Stimulated activated CD4-positive, alpha-beta T cell treated with anti-CD3 and anti-CD28 coated beads, Interleukin-4, amount 100 ng/mL, for 48 hours (primary cell): ENCODE measurements at regions not wholly inside any gene's neighbourhood (a gene's known extent, or its start where the extent isn't known, plus 50 kb on each side); places are given as distances from the start of the nearest gene placed in this dataset.
"Not testable (repeated sequence)": the region's sequence is repeated elsewhere in the genome, so short reads cannot be mapped to it uniquely, and the experiment has no call there.

Source experiments
- DNase-seq, 2 donors: peaks; one replicate each; pipeline ENCODE4 v3.0.0-alpha.2; 2020; ENCODE audit warnings: low read depth in 2 of 2

DNA sequence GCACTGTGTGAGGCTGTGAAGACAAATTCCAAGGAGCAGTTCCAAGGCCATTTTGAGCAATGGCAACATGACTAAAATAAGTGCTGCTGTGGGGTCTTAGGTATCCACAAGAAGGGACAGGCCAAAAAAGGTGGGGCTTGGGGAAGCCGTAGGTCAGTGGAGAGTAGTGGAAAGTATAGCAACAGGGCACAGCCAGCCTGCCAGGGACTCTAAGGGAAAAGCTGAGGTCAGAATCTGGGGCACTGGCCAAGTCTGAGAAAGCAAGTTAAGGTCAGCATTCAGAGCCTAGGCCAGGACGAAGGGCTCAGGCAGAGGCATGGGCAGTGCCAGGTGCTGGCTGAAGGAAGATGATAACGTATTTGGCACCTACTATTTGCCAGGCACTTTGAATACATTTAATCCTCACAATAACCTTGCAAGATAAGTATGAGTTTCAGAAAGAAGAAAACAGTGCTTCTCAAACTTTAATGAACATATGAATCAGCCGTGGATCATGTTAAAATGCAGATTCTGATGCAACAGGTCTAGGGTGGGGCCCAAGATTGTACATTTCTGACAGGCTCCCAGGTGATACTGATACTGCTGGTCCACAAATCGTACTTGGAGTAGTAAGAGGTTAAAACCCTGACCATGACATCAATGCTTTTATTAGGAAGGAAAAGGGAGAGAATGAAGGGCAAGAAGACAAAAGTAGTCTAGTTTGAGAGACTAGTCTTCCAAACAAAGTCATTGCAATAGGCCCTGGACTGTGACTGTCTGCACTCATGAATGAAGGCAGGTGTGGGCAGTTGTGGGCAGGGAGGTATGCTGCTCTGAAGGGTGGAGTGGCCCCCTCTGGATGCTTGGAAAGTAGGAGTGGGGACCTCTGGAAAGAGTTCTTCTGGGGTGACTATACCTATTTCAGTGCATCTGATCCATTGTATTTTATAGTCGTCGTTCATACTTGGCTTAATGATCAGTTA is 106.3 kb upstream of the ANKRD28 start:
- no peak for DNase-seq

- no peak for DNase-seq
Measured at GRCh38 chr3:15905041-15905440, 107.3 kb upstream of the ANKRD28 start.

DNA sequence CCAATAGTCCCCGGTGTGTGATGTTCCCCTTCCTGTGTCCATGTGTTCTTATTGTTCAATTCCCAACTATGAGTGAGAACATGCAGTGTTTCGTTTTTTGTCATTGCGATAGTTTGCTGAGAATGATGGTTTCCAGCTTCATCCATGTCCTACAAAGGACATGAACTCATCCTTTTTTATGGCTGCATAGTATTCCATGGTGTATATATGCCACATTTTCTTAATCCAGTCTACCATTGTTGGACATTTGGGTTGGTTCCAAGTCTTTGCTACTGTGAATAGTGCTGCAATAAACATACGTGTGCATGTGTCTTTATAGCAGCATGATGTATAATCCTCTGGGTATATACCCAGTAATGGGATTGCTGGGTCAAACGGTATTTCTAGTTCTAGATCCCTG is 109.6 kb upstream of the ANKRD28 start:
- not testable (repeated sequence) for DNase-seq

DNA sequence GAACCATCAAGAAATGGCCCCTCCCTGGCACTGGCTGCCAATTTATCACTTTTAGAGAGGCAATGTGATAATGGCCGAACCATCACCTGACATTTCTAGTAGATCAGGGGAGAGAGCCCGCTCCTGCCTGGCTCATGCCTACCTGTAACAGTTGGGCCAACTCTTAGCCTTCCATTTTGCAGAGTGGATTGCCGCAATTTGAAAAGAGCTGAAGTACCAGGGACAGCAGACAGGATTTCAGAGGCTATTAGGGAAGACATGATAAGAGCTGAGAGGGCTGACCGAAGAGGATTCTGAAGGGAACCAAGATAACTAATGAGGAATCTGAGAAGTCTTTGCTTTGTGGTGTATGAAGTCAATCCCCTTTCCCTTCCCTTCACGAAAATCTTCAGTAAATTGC is 121.2 kb upstream of the ANKRD28 start:
- DNase-seq: no peak

- no peak for DNase-seq
Measured at GRCh38 chr3:15919971-15920370, 122.2 kb upstream of the ANKRD28 start.

DNA sequence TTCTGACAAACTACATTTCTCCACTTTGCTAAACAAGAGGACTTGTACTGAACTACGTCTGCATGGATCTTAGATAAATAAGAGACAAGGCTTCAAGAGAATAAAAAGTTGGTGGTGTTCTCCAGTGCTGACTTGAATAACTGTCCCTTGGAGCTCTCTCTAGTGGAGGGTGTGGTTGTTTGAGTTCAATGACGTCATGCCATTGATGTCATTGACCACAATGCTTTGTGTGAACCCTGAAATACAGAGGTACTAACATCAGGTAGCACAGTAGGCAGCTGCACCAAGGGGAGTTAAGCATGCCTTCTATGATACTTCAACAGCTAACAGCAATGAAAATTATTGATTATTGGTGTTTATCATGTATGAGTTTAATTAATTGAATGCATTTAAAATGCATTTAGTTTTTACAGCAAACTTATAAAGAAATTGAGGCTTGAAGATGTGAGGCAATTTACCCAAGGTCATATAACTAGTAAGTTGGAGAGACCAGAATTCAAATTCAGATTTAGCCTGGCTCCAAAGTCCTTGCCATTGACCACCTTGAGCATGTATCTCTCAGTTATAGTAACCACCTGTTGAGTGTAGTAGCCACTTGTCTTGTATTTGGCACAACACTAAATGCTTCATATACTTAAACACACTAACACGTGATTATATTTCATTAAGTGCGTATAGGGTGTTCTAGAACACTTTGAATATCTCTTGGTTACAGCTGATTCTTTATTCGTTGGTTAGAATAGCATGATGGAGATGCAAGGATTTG is 126.0 kb upstream of the ANKRD28 start:
- DNase-seq: no peak

GRCh38 chr3:15924914-15925313 is 127.1 kb upstream of the ANKRD28 start:
- DNase-seq: no peak

GRCh38 chr3:15926871-15927270 is 129.1 kb upstream of the ANKRD28 start:
- DNase-seq: no peak

GRCh38 chr3:15927969-15928368 is 130.2 kb upstream of the ANKRD28 start:
- no peak for DNase-seq

GRCh38 chr3:15929944-15930571 is 132.3 kb upstream of the ANKRD28 start:
- no peak for DNase-seq

DNA sequence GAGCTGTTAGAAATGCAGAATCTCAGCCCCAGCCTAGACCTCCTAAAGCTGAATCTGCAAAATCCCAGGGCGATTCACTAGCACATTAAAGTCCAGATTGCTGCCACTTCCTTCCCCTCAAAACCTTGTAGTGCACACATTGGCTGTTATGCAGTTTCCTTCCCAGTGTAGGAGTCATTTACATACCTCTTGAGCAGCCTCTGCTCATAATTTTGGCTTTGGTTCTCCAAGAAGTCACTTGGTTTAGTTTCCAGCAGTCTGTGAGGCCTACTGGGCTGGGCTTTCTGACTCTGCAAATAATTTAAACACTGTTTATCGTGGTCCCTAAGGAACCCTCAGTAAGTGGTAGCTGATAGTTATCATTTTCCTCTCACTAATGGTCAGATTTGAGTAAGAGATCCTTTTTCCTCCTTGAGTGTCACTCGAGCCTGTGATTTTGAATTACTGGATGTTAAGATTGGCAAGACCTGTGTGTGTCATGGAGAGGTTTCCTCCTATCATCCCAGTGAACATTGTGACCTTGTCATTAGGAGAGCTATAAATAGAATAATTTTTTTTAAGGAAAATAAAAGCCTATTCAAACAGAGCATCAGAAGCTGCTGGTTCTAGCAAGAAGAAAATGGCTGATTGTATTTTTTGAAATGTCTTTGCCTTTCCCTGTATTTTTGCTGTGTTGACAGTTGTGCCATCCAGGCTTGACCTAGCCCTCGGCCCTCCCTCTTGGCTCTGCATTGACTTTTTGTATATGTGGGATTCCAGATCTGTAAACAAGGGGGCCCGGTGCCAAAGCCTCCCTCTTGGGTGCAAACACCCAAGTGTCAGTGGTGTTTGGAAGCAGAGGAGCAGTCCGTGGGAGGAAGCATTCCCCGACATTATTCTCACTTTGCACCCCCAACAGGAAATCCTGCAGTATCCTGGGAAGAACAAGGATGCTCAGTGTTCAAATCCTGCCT is 134.8 kb upstream of the ANKRD28 start:
- no peak for DNase-seq

DNA sequence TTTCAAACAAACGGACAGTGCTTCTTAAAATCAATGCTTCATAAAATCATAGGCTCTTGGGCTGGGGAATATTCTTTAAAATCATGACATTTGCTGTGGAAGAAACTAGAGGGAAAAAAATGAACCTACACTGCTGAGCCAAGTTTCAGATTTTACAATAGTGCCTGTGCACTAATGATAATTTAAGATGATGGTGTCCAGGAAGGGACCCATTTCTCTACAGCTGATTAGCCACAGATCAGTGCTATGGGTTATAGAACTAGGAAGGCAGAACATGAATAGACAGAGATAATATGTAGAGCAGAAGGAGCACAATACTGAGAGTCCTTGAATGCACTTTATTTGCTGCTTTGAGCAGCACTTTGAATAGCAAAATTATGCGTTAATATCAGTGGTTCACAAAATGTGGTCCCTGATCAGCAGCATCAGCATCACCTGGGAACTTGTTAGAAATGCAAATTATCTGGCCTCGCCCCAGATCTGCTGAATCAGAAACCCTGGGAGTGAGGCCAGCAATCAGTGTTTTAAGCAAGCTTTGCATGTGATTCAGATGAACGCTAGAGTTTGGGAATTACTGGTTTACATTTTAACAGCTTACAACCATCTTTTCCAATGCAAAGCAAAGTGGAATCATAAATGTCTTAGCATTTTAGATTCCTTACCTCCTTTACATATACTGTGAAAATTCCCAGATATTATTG is 135.8 kb upstream of the ANKRD28 start:
- no peak for DNase-seq

GRCh38 chr3:15934389-15935195 is 136.8 kb upstream of the ANKRD28 start:
- DNase-seq: no peak

GRCh38 chr3:15936312-15936711 is 138.5 kb upstream of the ANKRD28 start:
- DNase-seq: no peak

DNA sequence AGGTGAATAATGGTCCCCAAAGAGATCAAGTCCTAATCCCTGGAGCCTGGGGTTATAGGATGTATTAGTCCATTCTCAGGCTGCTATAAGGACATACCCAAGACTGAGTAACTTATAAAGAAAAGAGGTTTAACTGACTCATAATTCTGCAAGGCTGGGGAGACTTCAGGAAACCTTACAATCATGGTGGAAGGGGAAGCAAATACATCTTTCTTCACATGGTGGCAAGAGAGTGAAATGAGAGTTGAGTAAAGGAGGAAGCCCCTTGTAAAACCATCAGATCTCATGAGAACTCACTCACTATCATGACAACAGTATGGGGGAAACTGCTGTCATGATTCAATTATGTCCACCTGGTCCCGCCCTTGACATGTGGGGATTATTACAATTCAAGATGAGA is 142.9 kb upstream of the ANKRD28 start:
- DNase-seq: no peak

- not testable (repeated sequence) for DNase-seq
Measured at GRCh38 chr3:15941457-15941856, 143.7 kb upstream of the ANKRD28 start.

DNA sequence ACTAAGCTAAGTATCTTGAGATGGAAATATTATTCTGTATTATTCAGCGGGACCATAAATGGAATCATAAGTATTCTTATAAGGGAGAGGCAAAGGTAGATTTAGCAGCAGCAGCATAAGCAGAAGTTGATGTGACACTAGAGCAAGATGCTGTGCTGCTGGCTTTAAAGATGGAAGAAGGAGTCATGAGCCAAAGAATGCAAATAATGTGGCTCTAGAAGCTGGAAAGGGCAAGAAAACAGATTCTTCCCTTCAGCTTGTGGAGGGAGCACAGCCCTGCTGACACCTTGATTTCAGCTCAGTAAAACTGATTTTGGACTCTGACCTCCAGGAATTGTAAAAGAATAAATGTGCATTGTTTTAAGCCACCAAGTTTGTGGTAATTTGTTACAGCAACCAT is 144.2 kb upstream of the ANKRD28 start:
- DNase-seq: no peak

GRCh38 chr3:15942462-15942861 is 144.7 kb upstream of the ANKRD28 start:
- DNase-seq: no peak

DNA sequence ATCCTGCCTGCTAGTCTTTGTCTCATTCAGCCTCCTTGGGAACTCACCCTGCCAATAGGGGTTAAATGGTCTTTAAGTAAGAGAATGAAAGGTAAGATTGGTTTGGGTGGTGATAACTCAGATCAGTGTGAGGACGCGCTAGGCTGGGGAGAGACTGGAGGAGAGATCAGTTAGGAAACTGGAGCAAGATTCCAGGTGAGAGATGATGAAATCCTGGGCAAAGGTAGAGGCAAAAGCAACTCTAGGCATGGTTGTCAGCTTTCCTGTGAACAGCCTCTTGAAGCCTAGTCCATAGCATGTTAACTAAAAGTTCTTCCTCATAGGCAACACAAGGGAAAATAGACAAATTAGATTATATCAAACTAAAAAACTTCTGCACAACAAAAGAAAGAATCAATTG is 145.2 kb upstream of the ANKRD28 start:
- DNase-seq: no peak

DNA sequence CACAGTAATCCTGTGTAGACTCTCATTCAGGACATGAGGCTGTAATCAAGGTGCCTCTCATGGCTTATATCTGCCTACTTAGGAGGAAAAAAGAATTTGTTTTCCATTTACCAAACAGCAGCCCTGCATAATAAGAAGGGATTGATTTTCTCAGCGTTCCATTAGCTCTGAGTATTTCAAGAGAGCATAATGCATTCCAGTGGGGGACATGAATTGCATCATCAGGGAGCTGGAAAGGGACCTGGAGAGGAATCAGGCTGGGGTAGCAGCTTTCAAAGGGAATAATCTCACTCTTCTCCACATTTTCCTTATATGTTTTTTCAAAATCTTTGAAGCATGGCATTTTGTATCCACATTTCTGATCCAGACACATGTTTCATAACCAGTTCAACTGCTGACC is 150.6 kb upstream of the ANKRD28 start:
- no peak for DNase-seq
